B cell (primary cell): ENCODE measurements at regions not wholly inside any gene's neighbourhood (a gene's known extent, or its start where the extent isn't known, plus 50 kb on each side); places are given as distances from the start of the nearest gene placed in this dataset.

Experiments used
- ATAC-seq: fragments of 200-7000 bp; cut with Tn5 transposase; one replicate; pipeline ENCODE4 v1.10.0; 2021; ENCODE audit warnings: low read depth, mild to moderate bottlenecking, moderate number of reproducible peaks, moderate library complexity
- CTCF ChIA-PET: fragments of 350-600 bp; sonication (Branson Sonifier 250); formaldehyde crosslinking; loops from one replicate; lab custom pipeline; 2021; ENCODE audit warnings: antibody characterized with exemption, inconsistent platforms; lab: Charles Lee
- POLR2A ChIA-PET: fragments of 350-600 bp; sonication (Branson Sonifier 250); formaldehyde crosslinking; loops from one replicate; lab custom pipeline; 2021; ENCODE audit warnings: antibody characterized with exemption; lab: Charles Lee
- DNase-seq: peaks from one replicate; pipeline ENCODE4 v3.0.0; 2013
- H2AFZ ChIP-seq: 2 replicates; pipeline ENCODE4 v1.6.1; 2012; ENCODE audit warnings: mild to moderate bottlenecking, low read depth, low read length; ENCODE audit not compliant: insufficient read depth, poor library complexity, severe bottlenecking
- H3K27ac ChIP-seq, 2 donors: 1 replicate in 1 of 2; 2 replicates in 1 of 2; pipeline ENCODE4 v1.5.1; 2012 to 2013; ENCODE audit warnings: low read length in 2 of 2, mild to moderate bottlenecking in 2 of 2, moderate library complexity in 1 of 2
- H3K27me3 ChIP-seq, 4 experiments: fragments of 200-600 bp in 1 of 4; sonication (generic) in 1 of 4; replicated peaks in 1 of 4; 1 replicate in 2 of 4; 2 replicates in 2 of 4; pipeline versions ENCODE4 v1.6.1 to v1.7.0; 2013 to 2016; ENCODE audit warnings: low read length in 3 of 4, mild to moderate bottlenecking in 2 of 4, mixed read lengths in 1 of 4, moderate library complexity in 1 of 4; ENCODE audit not compliant: insufficient read depth in 4 of 4, control insufficient read depth in 3 of 4; ENCODE audit errors: control extremely low read depth in 1 of 4
- H3K36me3 ChIP-seq, 2 experiments: replicated peaks in 1 of 2; 1 replicate in 1 of 2; 2 replicates in 1 of 2; pipeline versions ENCODE4 v1.6.1 to v1.7.1; 2013; ENCODE audit warnings: low read length in 1 of 2; ENCODE audit not compliant: insufficient read depth in 2 of 2, control insufficient read depth in 1 of 2; ENCODE audit errors: control extremely low read depth in 1 of 2, extremely low read depth in 1 of 2
- H3K4me1 ChIP-seq, 2 donors: fragments of 200-600 bp in 1 of 2; sonication (generic) in 1 of 2; 1 replicate in 1 of 2; 2 replicates in 1 of 2; pipeline versions ENCODE4 v1.5.1 to v1.6.1; 2013 to 2017; ENCODE audit warnings: low read length in 2 of 2; ENCODE audit not compliant: control insufficient read depth in 2 of 2, insufficient read depth in 2 of 2
- H3K4me2 ChIP-seq: replicated peaks from 2 replicates; pipeline ENCODE3; 2012; ENCODE audit warnings: mild to moderate bottlenecking, low read depth, low read length; ENCODE audit not compliant: poor library complexity, severe bottlenecking
- H3K4me3 ChIP-seq, 5 experiments: fragments of 200-600 bp in 1 of 5; sonication (generic) in 1 of 5; 1 replicate in 3 of 5; 2 replicates in 2 of 5; pipeline versions ENCODE4 v1.5.1 to v1.7.0; 2011 to 2016; ENCODE audit warnings: low read length in 4 of 5, mild to moderate bottlenecking in 4 of 5, low read depth in 2 of 5, control low read depth in 1 of 5, moderate library complexity in 1 of 5; ENCODE audit not compliant: insufficient read depth in 1 of 5; ENCODE audit errors: control extremely low read depth in 1 of 5, extremely low read depth in 1 of 5
- H3K79me2 ChIP-seq: fragments of 200-600 bp; sonication (generic); one replicate; pipeline ENCODE4 v1.6.0; 2016; ENCODE audit warnings: low read length; ENCODE audit not compliant: control insufficient read depth, insufficient read depth
- H3K9ac ChIP-seq: fragments of 200-600 bp; sonication (generic); 2 replicates; pipeline ENCODE4 v1.6.1; 2017; ENCODE audit warnings: mild to moderate bottlenecking, low read length, moderate library complexity
- H3K9me3 ChIP-seq, 3 donors: one replicate each; pipeline versions ENCODE4 v1.6.1 to v1.7.1; 2013; ENCODE audit warnings: low read length in 2 of 3; ENCODE audit not compliant: control insufficient read depth in 2 of 3, insufficient read depth in 1 of 3; ENCODE audit errors: control extremely low read depth in 1 of 3
- H4K20me1 ChIP-seq: 2 replicates; pipeline ENCODE4 v1.6.0; 2012; ENCODE audit warnings: mild to moderate bottlenecking, low read length; ENCODE audit not compliant: insufficient read depth, control insufficient read depth, poor library complexity, severe bottlenecking
- H3K27ac Mint-ChIP-seq: one replicate; pipeline ENCODE4 v1.8.0; 2021; ENCODE audit warnings: mixed read lengths
- H3K27me3 Mint-ChIP-seq: one replicate; pipeline ENCODE4 v1.8.0; 2021; ENCODE audit warnings: mixed read lengths
- H3K4me1 Mint-ChIP-seq: one replicate; pipeline ENCODE4 v1.8.0; 2021; ENCODE audit warnings: mixed read lengths
- H3K4me3 Mint-ChIP-seq: one replicate; pipeline ENCODE4 v1.8.0; 2021; ENCODE audit warnings: mixed read lengths
- H3K9me3 Mint-ChIP-seq: one replicate; pipeline ENCODE4 v1.8.0; 2022; ENCODE audit warnings: mixed read lengths; ENCODE audit not compliant: insufficient read depth
- EZH2 ChIP-seq: IDR thresholded peaks from 2 replicates; pipeline ENCODE4 v1.6.1; 2012; ENCODE audit warnings: borderline replicate concordance, low read depth, mild to moderate bottlenecking, moderate library complexity, low read length; ENCODE audit not compliant: insufficient read depth, poor library complexity, severe bottlenecking
- WGBS: methylation state at CpG from one replicate; pipeline ENCODE4 v1.1.5; 2013; ENCODE audit warnings: missing lambda C conversion rate; ENCODE audit not compliant: insufficient coverage; 5-methylcytosine and 5-hydroxymethylcytosine counted together
- intact Hi-C: fragments of 100-400 bp; cut with micrococcal nuclease; formaldehyde crosslinking; loops from one replicate; pipeline ENCODE4 v1.10.0; 2022
- TF ChIP-seq, protein P1 (sequence below): fragments of 200-600 bp; IDR thresholded peaks from one replicate; pipeline ENCODE4 v1.8.0; 2022; ENCODE audit warnings: antibody characterized with exemption, mild to moderate bottlenecking

DNA sequence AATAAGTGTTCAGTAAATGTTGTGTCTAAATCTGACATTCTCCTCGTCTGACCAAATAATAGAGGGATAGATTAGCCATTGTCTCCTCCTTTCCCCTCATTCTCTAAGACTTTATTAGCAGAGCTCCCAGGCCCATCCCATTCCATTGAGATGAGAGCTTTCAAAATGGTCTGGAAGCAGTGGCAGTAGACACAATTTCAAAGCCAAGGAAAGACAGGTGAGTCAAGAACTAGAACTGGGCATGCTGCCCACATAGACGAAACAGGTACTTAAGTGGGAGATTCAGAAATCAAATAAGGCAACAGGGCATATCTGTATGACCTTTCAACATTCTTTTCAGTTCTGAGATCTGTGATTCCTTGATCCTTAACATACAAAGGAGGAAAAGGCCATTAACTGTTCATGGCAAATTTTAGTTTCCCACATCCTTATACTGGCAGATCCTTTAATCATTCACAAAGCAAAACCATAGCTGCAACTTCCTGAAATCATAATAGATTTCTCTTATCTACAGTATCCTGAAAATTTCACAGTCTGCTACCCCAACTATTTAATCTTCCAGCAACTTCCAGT, 96.6 kb upstream of the KCNA4 start:
- no peaks in the 10 kb centered on the region for H3K4me1 ChIP-seq
- no peak overlapping the region for H3K4me2 ChIP-seq
- POLR2A ChIA-PET, result no interaction called here
- CTCF ChIA-PET, result interaction anchor here (0.8 kb wide), 1 partner anchor 30 kb away, joined by 3 read pairs; no protein-coding TSS in a partner anchor
- DNase-seq (no peak), ATAC-seq (no peak)
- no peak overlapping the region for H3K9ac ChIP-seq
- Mint-ChIP-seq H3K4me1 (no peaks in the 10 kb centered on the region), H3K27ac (no peak overlapping the region), H3K4me3 (no peak overlapping the region), H3K9me3 (no peaks in the 10 kb centered on the region), H3K27me3 (peaks cover 11% of the 10 kb centered on the region)
- no peak overlapping the region for H3K4me3 ChIP-seq
- no CpG with 5 or more reads among the region's 2 CpGs for WGBS
- TF ChIP-seq, protein P1, sequence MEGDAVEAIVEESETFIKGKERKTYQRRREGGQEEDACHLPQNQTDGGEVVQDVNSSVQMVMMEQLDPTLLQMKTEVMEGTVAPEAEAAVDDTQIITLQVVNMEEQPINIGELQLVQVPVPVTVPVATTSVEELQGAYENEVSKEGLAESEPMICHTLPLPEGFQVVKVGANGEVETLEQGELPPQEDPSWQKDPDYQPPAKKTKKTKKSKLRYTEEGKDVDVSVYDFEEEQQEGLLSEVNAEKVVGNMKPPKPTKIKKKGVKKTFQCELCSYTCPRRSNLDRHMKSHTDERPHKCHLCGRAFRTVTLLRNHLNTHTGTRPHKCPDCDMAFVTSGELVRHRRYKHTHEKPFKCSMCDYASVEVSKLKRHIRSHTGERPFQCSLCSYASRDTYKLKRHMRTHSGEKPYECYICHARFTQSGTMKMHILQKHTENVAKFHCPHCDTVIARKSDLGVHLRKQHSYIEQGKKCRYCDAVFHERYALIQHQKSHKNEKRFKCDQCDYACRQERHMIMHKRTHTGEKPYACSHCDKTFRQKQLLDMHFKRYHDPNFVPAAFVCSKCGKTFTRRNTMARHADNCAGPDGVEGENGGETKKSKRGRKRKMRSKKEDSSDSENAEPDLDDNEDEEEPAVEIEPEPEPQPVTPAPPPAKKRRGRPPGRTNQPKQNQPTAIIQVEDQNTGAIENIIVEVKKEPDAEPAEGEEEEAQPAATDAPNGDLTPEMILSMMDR, result no peak
- TF ChIP-seq EZH2, result no peak
- H3K27me3 ChIP-seq, result no peaks in the 10 kb centered on the region
- no peaks in the 10 kb centered on the region for H3K36me3 ChIP-seq
- H3K79me2 ChIP-seq, result no peaks in the 10 kb centered on the region
- no peaks in the 10 kb centered on the region for H3K9me3 ChIP-seq
- H2AFZ ChIP-seq, result no peak overlapping the region
- H3K27ac ChIP-seq, result no peak overlapping the region
- intact Hi-C loops, result no loop called here
- H4K20me1 ChIP-seq, result no peaks in the 10 kb centered on the region

DNA sequence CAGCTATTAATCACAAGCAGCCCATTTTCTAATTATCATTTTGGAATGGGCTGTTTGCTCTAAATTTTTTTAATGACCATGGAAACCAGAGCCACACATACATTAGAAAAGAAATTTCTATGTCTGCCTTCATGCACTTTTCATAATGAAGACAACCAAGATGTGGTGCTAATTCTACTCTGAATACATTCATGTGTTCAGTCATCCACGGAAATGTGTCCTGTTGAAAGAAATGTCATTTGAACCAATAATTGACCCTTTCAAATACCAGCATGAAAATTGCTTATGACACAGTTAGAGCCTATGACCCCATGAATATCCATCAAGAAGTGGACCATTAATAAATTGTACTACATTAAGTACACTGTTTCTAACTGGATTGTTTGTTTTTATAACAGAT, 99.7 kb upstream of the KCNA4 start:
- Histone ChIP-seq H3K36me3 (no peaks in the 10 kb centered on the region), H4K20me1 (no peaks in the 10 kb centered on the region), H3K79me2 (no peaks in the 10 kb centered on the region), H3K4me3 (no peak overlapping the region), H3K4me2 (no peak overlapping the region), H3K27me3 (no peaks in the 10 kb centered on the region), H3K27ac (no peak overlapping the region), H3K9me3 (no peaks in the 10 kb centered on the region), H2AFZ (no peak overlapping the region), H3K9ac (no peak overlapping the region), H3K4me1 (no peaks in the 10 kb centered on the region)
- ChIA-PET CTCF (interaction anchor here (1.0 kb wide), 1 partner anchor 27 kb away, joined by 3 read pairs; no protein-coding TSS in a partner anchor), POLR2A (no interaction called here)
- no peak overlapping the region for H3K27ac Mint-ChIP-seq
- DNase-seq (no peak), ATAC-seq (no peak)
- peaks cover 11% of the 10 kb centered on the region for H3K27me3 Mint-ChIP-seq
- intact Hi-C loops, result no loop called here
- no peak overlapping the region for H3K4me3 Mint-ChIP-seq
- H3K9me3 Mint-ChIP-seq, result no peaks in the 10 kb centered on the region
- no CpG with 5 or more reads among the region's 1 CpG for WGBS
- TF ChIP-seq EZH2, result no peak
- TF ChIP-seq, protein P1, result no peak
- H3K4me1 Mint-ChIP-seq, result no peaks in the 10 kb centered on the region
